Muscle layer of colon (tissue), 2 donors: ENCODE measurements at regions not wholly inside any gene's neighbourhood (a gene's known extent, or its start where the extent isn't known, plus 50 kb on each side); places are given as distances from the start of the nearest gene placed in this dataset.

Experiments used
- H3K27ac ChIP-seq: one replicate; pipeline ENCODE4 v1.7.0; 2013; ENCODE audit warnings: low read depth, mild to moderate bottlenecking, low read length, moderate library complexity
- H3K27me3 ChIP-seq, 2 donors: one replicate each; pipeline ENCODE4 v1.7.0; 2013; ENCODE audit warnings: low read length in 2 of 2, mild to moderate bottlenecking in 2 of 2; ENCODE audit not compliant: insufficient read depth in 2 of 2, control insufficient read depth in 1 of 2
- H3K36me3 ChIP-seq: one replicate; pipeline ENCODE4 v1.7.0; 2013; ENCODE audit warnings: mild to moderate bottlenecking, low read length; ENCODE audit not compliant: insufficient read depth
- H3K4me1 ChIP-seq: one replicate; pipeline ENCODE4 v1.7.0; 2013; ENCODE audit warnings: mild to moderate bottlenecking, low read length; ENCODE audit not compliant: insufficient read depth
- H3K4me3 ChIP-seq, 2 donors: one replicate each; pipeline ENCODE4 v1.7.0; 2013; ENCODE audit warnings: low read length in 2 of 2, low read depth in 1 of 2, mild to moderate bottlenecking in 1 of 2, moderate library complexity in 1 of 2
- H3K9ac ChIP-seq: one replicate; pipeline ENCODE4 v1.7.0; 2013; ENCODE audit warnings: low read length
- H3K9me3 ChIP-seq: one replicate; pipeline ENCODE4 v1.7.0; 2013; ENCODE audit warnings: mild to moderate bottlenecking, low read length
- donor health status: abdominal sarcoma.
- donor health status: Adenocarcinoma of cecum.

DNA sequence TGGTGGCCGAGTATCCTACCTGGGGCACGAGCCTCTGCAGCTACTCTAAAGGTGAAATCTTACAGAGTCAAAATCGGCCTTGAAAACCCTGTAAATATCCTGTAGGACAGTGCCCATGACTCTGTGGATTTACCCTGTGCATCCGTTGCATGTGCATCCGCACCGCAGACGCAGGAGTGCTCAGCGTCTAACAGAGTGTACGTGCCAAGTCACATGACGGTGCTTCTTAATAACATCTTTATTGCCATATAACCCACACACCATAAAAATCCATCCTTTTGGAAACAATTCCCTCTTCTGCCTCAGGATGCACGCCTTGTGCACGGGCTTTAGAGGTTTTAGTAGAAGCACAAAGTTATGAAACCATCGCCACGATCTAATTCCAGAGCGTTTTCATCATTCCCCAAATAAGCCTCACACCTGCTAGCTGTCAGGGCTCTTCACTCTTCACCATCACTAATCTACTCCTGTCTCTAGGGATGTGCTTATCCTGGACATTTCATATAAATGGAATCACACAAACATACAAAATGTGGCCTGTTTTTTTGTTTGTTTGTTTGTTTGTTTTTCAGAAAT lies 384.5 kb upstream of the SULF2 start:
- H3K27me3 ChIP-seq, result peaks cover 0 to 6% of the 10 kb centered on the region in 2 donors
- H3K9me3 ChIP-seq, result no peaks in the 10 kb centered on the region

DNA sequence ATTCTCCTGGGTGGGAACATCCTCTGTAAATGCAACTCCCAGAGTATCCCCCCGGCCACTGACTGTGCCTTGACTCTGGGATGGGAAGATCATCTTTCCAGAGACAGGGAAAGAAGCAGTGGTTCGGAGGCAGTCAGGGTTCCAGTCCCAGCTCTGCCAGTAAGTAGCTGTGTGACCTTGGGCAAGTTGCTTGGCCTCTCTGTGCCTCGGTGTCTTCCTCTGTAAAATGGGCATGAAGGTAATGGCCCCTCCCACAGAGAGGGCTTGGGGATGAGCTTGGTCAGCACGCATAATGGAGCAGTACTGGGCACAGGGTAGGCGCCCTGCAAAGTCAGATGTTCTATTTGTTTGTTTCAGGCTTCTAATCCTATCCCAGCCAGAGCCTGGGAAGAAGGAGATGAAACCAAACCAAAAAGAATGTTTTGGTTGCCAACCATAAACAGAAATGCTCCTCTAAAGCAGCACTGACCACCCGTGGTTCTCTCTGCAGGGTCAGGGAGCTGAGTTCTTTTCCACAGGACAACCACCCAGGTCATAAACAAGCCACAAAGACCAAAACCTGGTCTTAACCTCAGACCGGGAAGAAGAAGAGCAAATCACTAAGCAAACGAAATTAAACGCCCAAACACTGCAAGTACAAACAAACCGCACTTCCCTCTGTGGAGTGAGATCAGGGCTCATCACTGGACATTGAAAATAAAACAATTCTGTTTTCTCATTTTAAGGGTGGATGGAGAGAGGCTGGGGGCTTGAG lies 381.0 kb upstream of the SULF2 start:
- H3K36me3 ChIP-seq, result no peaks in the 10 kb centered on the region
- no peaks in the 10 kb centered on the region for H3K9me3 ChIP-seq
- H3K27ac ChIP-seq, result no peak overlapping the region
- no peak overlapping the region for H3K9ac ChIP-seq
- H3K4me3 ChIP-seq, result no peak overlapping the region
- H3K4me1 ChIP-seq, result no peaks in the 10 kb centered on the region
- H3K27me3 ChIP-seq, result peaks cover 0 to 6% of the 10 kb centered on the region in 2 donors

More for the DNA sequence above, 384.5 kb upstream of the SULF2 start:
- H3K36me3 ChIP-seq, result no peaks in the 10 kb centered on the region
- H3K27ac ChIP-seq, result no peak overlapping the region
- no peaks in the 10 kb centered on the region for H3K4me1 ChIP-seq
- no peak overlapping the region for H3K9ac ChIP-seq
- H3K4me3 ChIP-seq, result no peak overlapping the region

- no peak overlapping the region for H3K9ac ChIP-seq
- H3K4me1 ChIP-seq, result no peaks in the 10 kb centered on the region
- H3K27me3 ChIP-seq, result peaks cover 0 to 6% of the 10 kb centered on the region in 2 donors
- H3K9me3 ChIP-seq, result no peaks in the 10 kb centered on the region
- H3K4me3 ChIP-seq, result no peak overlapping the region
- H3K27ac ChIP-seq, result no peak overlapping the region
- H3K36me3 ChIP-seq, result no peaks in the 10 kb centered on the region
These were observed 380.1 kb upstream of the SULF2 start for GRCh38 chr20:48165401-48165685.

- H3K9me3 ChIP-seq, result no peaks in the 10 kb centered on the region
- no peak overlapping the region for H3K27ac ChIP-seq
- H3K4me3 ChIP-seq, result no peak overlapping the region
- H3K27me3 ChIP-seq, result peaks cover 0 to 6% of the 10 kb centered on the region in 2 donors
- H3K36me3 ChIP-seq, result no peaks in the 10 kb centered on the region
- H3K4me1 ChIP-seq, result no peaks in the 10 kb centered on the region
- H3K9ac ChIP-seq, result no peak overlapping the region
These were observed 379.5 kb upstream of the SULF2 start for GRCh38 chr20:48164566-48165400.

DNA sequence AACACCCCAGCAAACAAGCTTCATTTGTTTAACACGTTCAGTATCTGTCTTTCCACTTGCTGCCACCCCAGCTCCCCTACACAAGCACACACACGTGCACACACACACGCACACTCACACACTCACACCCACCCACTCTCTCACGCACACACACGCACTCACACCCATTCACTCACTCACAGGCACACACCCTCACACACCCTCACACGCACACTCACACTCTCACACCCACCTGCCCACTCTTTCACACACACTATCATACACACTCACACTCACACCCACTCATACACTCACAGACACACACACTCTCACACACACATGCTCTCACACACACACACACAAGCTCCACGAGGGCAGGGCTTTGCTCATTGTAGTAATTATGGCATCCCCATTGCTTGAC lies 378.8 kb upstream of the SULF2 start:
- H3K27me3 ChIP-seq, result peaks cover 0 to 6% of the 10 kb centered on the region in 2 donors
- H3K36me3 ChIP-seq, result no peaks in the 10 kb centered on the region
- no peaks in the 10 kb centered on the region for H3K4me1 ChIP-seq
- H3K9ac ChIP-seq, result no peak overlapping the region
- no peak overlapping the region for H3K4me3 ChIP-seq
- no peaks in the 10 kb centered on the region for H3K9me3 ChIP-seq
- H3K27ac ChIP-seq, result no peak overlapping the region

DNA sequence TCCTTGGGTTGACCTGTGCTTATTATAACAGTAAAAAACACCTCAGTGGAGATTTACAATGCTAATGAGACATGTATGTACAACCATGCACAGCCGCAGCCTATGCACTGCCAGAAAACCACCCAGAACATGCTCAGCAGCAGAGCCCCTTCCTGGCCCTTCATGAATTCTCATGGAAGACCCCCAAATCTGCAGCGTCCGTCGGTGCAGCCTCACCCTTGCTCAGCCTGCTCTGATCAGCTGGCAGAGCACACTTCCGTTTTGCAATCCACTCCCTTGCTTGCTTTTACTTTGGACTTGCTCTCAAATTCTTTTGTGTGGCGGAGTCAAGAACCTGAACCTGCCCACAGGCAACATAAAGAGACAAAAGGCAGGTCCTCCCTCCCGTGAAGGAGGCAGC lies 378.2 kb upstream of the SULF2 start:
- no peaks in the 10 kb centered on the region for H3K36me3 ChIP-seq
- H3K4me3 ChIP-seq, result no peak overlapping the region
- no peaks in the 10 kb centered on the region for H3K4me1 ChIP-seq
- H3K9me3 ChIP-seq, result no peaks in the 10 kb centered on the region
- H3K9ac ChIP-seq, result no peak overlapping the region
- H3K27me3 ChIP-seq, result peaks cover 0 to 6% of the 10 kb centered on the region in 2 donors
- H3K27ac ChIP-seq, result no peak overlapping the region

GRCh38 chr20:48162621-48163020 lies 377.3 kb upstream of the SULF2 start:
- Histone ChIP-seq H3K27ac (no peak overlapping the region), H3K4me1 (no peaks in the 10 kb centered on the region), H3K4me3 (no peak overlapping the region), H3K9ac (no peak overlapping the region), H3K9me3 (no peaks in the 10 kb centered on the region), H3K27me3 (peaks cover 0 to 6% of the 10 kb centered on the region in 2 donors), H3K36me3 (no peaks in the 10 kb centered on the region)

GRCh38 chr20:48159145-48160008 lies 374.1 kb upstream of the SULF2 start:
- no peak overlapping the region for H3K9ac ChIP-seq
- H3K9me3 ChIP-seq, result no peaks in the 10 kb centered on the region
- H3K4me3 ChIP-seq, result no peak overlapping the region
- no peak overlapping the region for H3K27ac ChIP-seq
- H3K27me3 ChIP-seq, result no peaks in the 10 kb centered on the region
- H3K36me3 ChIP-seq, result no peaks in the 10 kb centered on the region
- no peaks in the 10 kb centered on the region for H3K4me1 ChIP-seq

- Histone ChIP-seq H3K36me3 (no peaks in the 10 kb centered on the region), H3K9me3 (no peaks in the 10 kb centered on the region), H3K9ac (no peak overlapping the region), H3K4me3 (no peak overlapping the region), H3K27me3 (no peaks in the 10 kb centered on the region), H3K27ac (no peak overlapping the region), H3K4me1 (no peaks in the 10 kb centered on the region)
These were observed 372.7 kb upstream of the SULF2 start for GRCh38 chr20:48158014-48158413.

DNA sequence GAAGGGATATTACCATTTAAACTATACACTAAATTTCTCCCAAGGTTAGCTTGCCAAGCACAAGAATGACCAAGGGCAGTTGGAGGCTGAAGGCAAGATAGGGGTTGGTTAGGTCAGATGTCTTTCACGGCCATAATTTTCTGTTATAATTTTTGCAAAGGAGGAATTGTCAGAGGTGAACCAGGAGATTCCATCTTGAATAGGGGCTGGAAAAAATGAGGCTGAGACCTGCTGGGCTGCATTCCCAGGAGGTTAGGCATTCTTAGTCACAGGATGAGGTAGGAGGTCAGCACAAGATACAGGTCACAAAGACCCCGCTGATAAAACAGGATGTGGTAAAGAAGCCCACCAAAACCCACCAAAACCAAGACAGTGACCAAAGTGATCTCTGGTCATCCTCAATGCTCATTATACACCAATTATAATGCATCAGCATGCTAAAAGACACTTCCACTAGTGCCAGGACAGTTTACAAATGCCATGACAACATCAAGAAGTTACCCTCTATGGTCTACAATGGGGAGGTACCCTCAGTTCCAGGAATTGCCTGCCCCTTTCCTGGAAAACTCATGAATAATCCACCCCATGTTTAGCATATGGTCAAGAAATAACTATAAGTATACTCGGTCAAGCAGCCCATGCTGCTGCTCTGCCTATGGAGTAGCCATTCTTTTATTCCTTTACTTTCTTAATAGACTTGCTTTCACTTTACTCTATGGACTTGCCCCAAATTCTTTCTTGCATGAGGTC lies 371.8 kb upstream of the SULF2 start:
- Histone ChIP-seq H3K9me3 (no peaks in the 10 kb centered on the region), H3K4me3 (no peak overlapping the region), H3K27ac (no peak overlapping the region), H3K36me3 (no peaks in the 10 kb centered on the region), H3K27me3 (no peaks in the 10 kb centered on the region), H3K4me1 (no peaks in the 10 kb centered on the region), H3K9ac (no peak overlapping the region)
